Esophagus squamous epithelium (tissue), 5 donors: ENCODE measurements at regions not wholly inside any gene's neighbourhood (a gene's known extent, or its start where the extent isn't known, plus 50 kb on each side); places are given as distances from the start of the nearest gene placed in this dataset.

Experiments used
- DNase-seq: peaks from one replicate; lab custom pipeline; 2025; lab: John Stamatoyannopoulos, UW
- H3K27ac ChIP-seq, 4 donors: fragments of 200-600 bp; sonication (generic); one replicate each; pipeline ENCODE4 v1.5.1; 2016 to 2019; ENCODE audit warnings: mild to moderate bottlenecking in 1 of 4
- H3K27me3 ChIP-seq, 4 donors: fragments of 200-600 bp; sonication (generic); 1 replicate in 3 of 4; 2 replicates in 1 of 4; pipeline versions ENCODE4 v1.5.1 to v1.6.0; 2017 to 2021; ENCODE audit warnings: antibody characterized with exemption in 1 of 4
- H3K36me3 ChIP-seq, 3 donors: fragments of 200-600 bp; sonication (generic); one replicate each; pipeline ENCODE4 v1.5.1; 2016 to 2019
- H3K4me1 ChIP-seq, 3 donors: fragments of 200-600 bp; sonication (generic); one replicate each; pipeline ENCODE4 v1.5.1; 2017 to 2019
- H3K4me3 ChIP-seq, 4 donors: fragments of 200-600 bp; sonication (generic); 1 replicate in 3 of 4; 2 replicates in 1 of 4; pipeline ENCODE4 v1.5.1; 2016 to 2019; ENCODE audit warnings: mild to moderate bottlenecking in 2 of 4, moderate library complexity in 1 of 4
- H3K9me3 ChIP-seq, 3 donors: fragments of 200-600 bp; sonication (generic); one replicate each; pipeline ENCODE4 v1.5.1; 2016 to 2019
- CTCF ChIP-seq, 6 experiments: fragments of 450-650 bp in 4 of 6; fragments of 200-600 bp in 2 of 6; sonication (generic) in 2 of 6; IDR thresholded peaks; one replicate each; pipeline ENCODE4 v1.5.1; 2016 to 2019; ENCODE audit warnings: antibody characterized with exemption in 6 of 6, mild to moderate bottlenecking in 4 of 6, moderate library complexity in 4 of 6
- POLR2A ChIP-seq, 4 donors: fragments of 450-650 bp; IDR thresholded peaks; one replicate each; pipeline ENCODE4 v1.6.1; 2017; ENCODE audit warnings: antibody characterized with exemption in 4 of 4, mild to moderate bottlenecking in 4 of 4, moderate library complexity in 3 of 4
- WGBS, 2 donors: methylation state at CpG; one replicate each; pipeline ENCODE4 v1.1.5; 2018; 5-methylcytosine and 5-hydroxymethylcytosine counted together
- intact Hi-C: fragments of 100-400 bp; cut with DNase I; formaldehyde crosslinking; loops from one replicate; pipeline ENCODE4 v1.15.0; 2022
- donor health status: DM: yes; HTN: yes; CAD: no.

GRCh38 chr7:10733747-10734146, 239.9 kb upstream of the PHF14 start:
- no peaks in the 10 kb centered on the region for H3K4me1 ChIP-seq
- TF ChIP-seq CTCF (IDR thresholded peaks at IDR 0.05) (no peak), POLR2A (IDR thresholded peaks at IDR 0.05) (no peak)
- no peaks in the 10 kb centered on the region for H3K9me3 ChIP-seq
- H3K27ac ChIP-seq = no peak overlapping the region
- intact Hi-C loops = no loop called here
- WGBS, 2 donors = 92 to 100% methylated on average over 1 of the region's 1 CpG
- no peaks in the 10 kb centered on the region for H3K36me3 ChIP-seq
- H3K27me3 ChIP-seq = no peaks in the 10 kb centered on the region
- no peak for DNase-seq
- H3K4me3 ChIP-seq = no peak overlapping the region

GRCh38 chr7:10734595-10734994, 239.1 kb upstream of the PHF14 start:
- Histone ChIP-seq H3K36me3 (no peaks in the 10 kb centered on the region), H3K27me3 (no peaks in the 10 kb centered on the region), H3K27ac (no peak overlapping the region), H3K4me3 (no peak overlapping the region), H3K9me3 (no peaks in the 10 kb centered on the region), H3K4me1 (no peaks in the 10 kb centered on the region)
- no peak for TF ChIP-seq CTCF (IDR thresholded peaks at IDR 0.05)
- no peak for TF ChIP-seq POLR2A (IDR thresholded peaks at IDR 0.05)
- no peak for DNase-seq
- intact Hi-C loops = no loop called here
- 73 to 79% methylated on average over 2 of the region's 2 CpGs for WGBS, 2 donors

DNA sequence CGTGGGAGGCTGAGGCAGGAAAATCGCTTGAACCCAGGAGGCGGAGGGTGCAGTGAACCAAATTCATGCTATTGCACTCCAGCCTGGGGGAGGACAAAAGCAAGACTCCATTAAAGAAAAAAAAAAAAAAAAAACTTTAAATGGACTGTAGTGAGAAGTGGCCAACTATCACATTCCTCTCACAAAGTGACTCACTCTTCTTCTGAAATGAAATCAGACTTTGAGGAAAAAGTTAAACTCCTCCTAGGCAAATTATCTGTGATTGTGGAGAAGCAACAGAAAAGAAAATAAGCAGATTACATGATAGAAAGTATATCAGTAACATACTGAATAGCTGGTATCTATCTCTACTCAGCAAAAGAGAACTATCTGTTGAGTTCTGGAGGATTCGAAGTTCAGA, 234.3 kb upstream of the PHF14 start:
- no peak overlapping the region for H3K4me3 ChIP-seq
- no peak for DNase-seq
- no peaks in the 10 kb centered on the region for H3K9me3 ChIP-seq
- no peaks in the 10 kb centered on the region for H3K36me3 ChIP-seq
- intact Hi-C loops = no loop called here
- H3K4me1 ChIP-seq = no peaks in the 10 kb centered on the region
- no peak for TF ChIP-seq POLR2A (IDR thresholded peaks at IDR 0.05)
- no peak for TF ChIP-seq CTCF (IDR thresholded peaks at IDR 0.05)
- 86 to 89% methylated on average over 4 of the region's 4 CpGs for WGBS, 2 donors
- H3K27ac ChIP-seq = no peak overlapping the region
- H3K27me3 ChIP-seq = no peaks in the 10 kb centered on the region

GRCh38 chr7:10740805-10741204, 232.9 kb upstream of the PHF14 start:
- 0 to 8% methylated on average over 1 of the region's 1 CpG for WGBS, 2 donors

DNA sequence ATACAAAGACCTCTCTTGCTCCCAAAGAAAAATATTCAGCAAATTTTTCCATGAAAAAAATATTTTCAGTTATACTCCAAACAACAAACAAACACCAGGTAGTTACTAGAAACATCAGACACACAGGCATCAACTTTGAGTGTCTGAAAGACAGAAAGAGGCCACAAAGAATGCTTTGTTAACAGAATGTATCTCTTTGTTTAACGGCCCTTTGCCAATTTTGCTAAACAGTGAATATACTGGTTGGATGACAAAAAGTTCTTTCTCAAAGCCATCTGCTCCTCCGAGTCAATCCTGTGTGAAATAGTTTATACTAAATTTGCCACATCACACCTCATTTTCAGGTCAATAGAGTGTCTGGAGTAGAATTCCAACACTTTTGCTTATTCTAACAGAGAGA, 216.7 kb upstream of the PHF14 start:
- Histone ChIP-seq H3K9me3 (peaks cover 0 to 22% (median 8%) of the 10 kb centered on the region in 3 donors), H3K27me3 (no peaks in the 10 kb centered on the region), H3K36me3 (no peaks in the 10 kb centered on the region), H3K4me1 (no peaks in the 10 kb centered on the region), H3K27ac (no peak overlapping the region), H3K4me3 (no peak overlapping the region)
- WGBS, 2 donors = 30 to 35% methylated on average over 2 of the region's 2 CpGs
- intact Hi-C loops = no loop called here
- no peak for TF ChIP-seq POLR2A (IDR thresholded peaks at IDR 0.05)
- no peak for TF ChIP-seq CTCF (IDR thresholded peaks at IDR 0.05)
- DNase-seq = no peak

More at GRCh38 chr7:10740805-10741204, 232.9 kb upstream of the PHF14 start:
- Histone ChIP-seq H3K36me3 (no peaks in the 10 kb centered on the region), H3K4me1 (no peaks in the 10 kb centered on the region), H3K9me3 (no peaks in the 10 kb centered on the region), H3K27ac (no peak overlapping the region), H3K4me3 (no peak overlapping the region), H3K27me3 (no peaks in the 10 kb centered on the region)
- TF ChIP-seq CTCF (IDR thresholded peaks at IDR 0.05) = no peak
- TF ChIP-seq POLR2A (IDR thresholded peaks at IDR 0.05) = no peak
- no peak for DNase-seq
- intact Hi-C loops = no loop called here
